ENCODE measurements at regions not wholly inside any gene's neighbourhood (a gene's known extent, or its start where the extent isn't known, plus 50 kb on each side); places are given as distances from the start of the nearest gene placed in this dataset.

GRCh38 chr21:38037416-38037815 lies 121.2 kb upstream of the KCNJ6 start:
- no peak for DNase-seq (ENCODE audit: low spot score)
- intact Hi-C loops (cut with DNase I): no loop called here
- ATAC-seq: no peak

GRCh38 chr21:38039369-38039768 lies 123.1 kb upstream of the KCNJ6 start:
- no peak for ATAC-seq
- no peak for DNase-seq (ENCODE audit: low spot score)
- intact Hi-C loops (cut with DNase I): no loop called here

- no peak for ATAC-seq
- no peak for DNase-seq (ENCODE audit: low spot score)
- intact Hi-C loops (cut with DNase I): no loop called here
Observed at GRCh38 chr21:38039841-38040240, 123.6 kb upstream of the KCNJ6 start.

- intact Hi-C loops (cut with DNase I): no loop called here
- DNase-seq (ENCODE audit: low spot score) (no peak), ATAC-seq (no peak)
Observed at GRCh38 chr21:38041493-38041892, 125.2 kb upstream of the KCNJ6 start.

GRCh38 chr21:38042246-38042645 lies 126.0 kb upstream of the KCNJ6 start:
- no peak for ATAC-seq
- intact Hi-C loops (cut with DNase I): no loop called here
- no peak for DNase-seq (ENCODE audit: low spot score)

- intact Hi-C loops (cut with DNase I): no loop called here
- no peak for ATAC-seq
- DNase-seq (ENCODE audit: low spot score): no peak
Observed at GRCh38 chr21:38048167-38048566, 131.9 kb upstream of the KCNJ6 start.

GRCh38 chr21:38054334-38054733 lies 138.1 kb upstream of the KCNJ6 start:
- intact Hi-C loops (cut with DNase I): no loop called here

GRCh38 chr21:38056481-38056880 lies 140.2 kb upstream of the KCNJ6 start:
- intact Hi-C loops (cut with DNase I): no loop called here
- no peak for DNase-seq (ENCODE audit: low spot score)
- no peak for ATAC-seq

More at GRCh38 chr21:38054334-38054733, 138.1 kb upstream of the KCNJ6 start:
- ATAC-seq (no peak), DNase-seq (ENCODE audit: low spot score) (no peak)

- ATAC-seq: no peak
- no peak for DNase-seq (ENCODE audit: low spot score)
- intact Hi-C loops (cut with DNase I): no loop called here
Observed at GRCh38 chr21:38057626-38058025, 141.4 kb upstream of the KCNJ6 start.

- intact Hi-C loops (cut with DNase I): no loop called here
- DNase-seq (ENCODE audit: low spot score) (no peak), ATAC-seq (no peak)
Observed at GRCh38 chr21:38060533-38060932, 144.3 kb upstream of the KCNJ6 start.

GRCh38 chr21:38067086-38067739 lies 151.0 kb upstream of the KCNJ6 start:
- intact Hi-C loops (cut with DNase I): no loop called here
- ATAC-seq (no peak), DNase-seq (ENCODE audit: low spot score) (no peak)

GRCh38 chr21:38072489-38072888 lies 156.2 kb upstream of the KCNJ6 start:
- no peak for DNase-seq (ENCODE audit: low spot score)
- intact Hi-C loops (cut with DNase I): no loop called here
- ATAC-seq: no peak

GRCh38 chr21:38075833-38076587 lies 159.8 kb upstream of the KCNJ6 start:
- DNase-seq (ENCODE audit: low spot score): no peak
- no peak for ATAC-seq
- intact Hi-C loops (cut with DNase I): no loop called here

GRCh38 chr21:38077569-38077968 lies 161.3 kb upstream of the KCNJ6 start:
- ATAC-seq: no peak
- intact Hi-C loops (cut with DNase I): no loop called here
- DNase-seq (ENCODE audit: low spot score): no peak

- ATAC-seq (no peak), DNase-seq (ENCODE audit: low spot score) (no peak)
- intact Hi-C loops (cut with DNase I): no loop called here
Observed at GRCh38 chr21:38080888-38081287, 164.6 kb upstream of the KCNJ6 start.

- ATAC-seq (no peak), DNase-seq (ENCODE audit: low spot score) (no peak)
- intact Hi-C loops (cut with DNase I): no loop called here
Observed at GRCh38 chr21:38081708-38082107, 165.5 kb upstream of the KCNJ6 start.

GRCh38 chr21:38082936-38083485 lies 166.8 kb upstream of the KCNJ6 start:
- DNase-seq (ENCODE audit: low spot score) (no peak), ATAC-seq (no peak)
- intact Hi-C loops (cut with DNase I): no loop called here

- ATAC-seq: no peak
- no peak for DNase-seq (ENCODE audit: low spot score)
- intact Hi-C loops (cut with DNase I): no loop called here
Observed at GRCh38 chr21:38083535-38083934, 167.3 kb upstream of the KCNJ6 start.

GRCh38 chr21:38086580-38086979 lies 170.2 kb upstream of the KCNJ15 start:
- DNase-seq (ENCODE audit: low spot score): no peak
- no peak for ATAC-seq
- intact Hi-C loops (cut with DNase I): no loop called here

- DNase-seq (ENCODE audit: low spot score) (no peak), ATAC-seq (no peak)
- intact Hi-C loops (cut with DNase I): no loop called here
Observed at GRCh38 chr21:38088916-38089762, 167.7 kb upstream of the KCNJ15 start.

Data from sciatic nerve (tissue), 2 donors.